Right lobe of liver (tissue), 6 donors: ENCODE measurements at regions not wholly inside any gene's neighbourhood (a gene's known extent, or its start where the extent isn't known, plus 50 kb on each side); places are given as distances from the start of the nearest gene placed in this dataset.
"Not testable (repeated sequence)": the region's sequence is repeated elsewhere in the genome, so short reads cannot be mapped to it uniquely, and the experiment has no call there.

Experiments
- ATAC-seq, 4 donors: fragments of 200-7000 bp; cut with Tn5 transposase; one replicate each; pipeline ENCODE4 v1.9.1; 2020; ENCODE audit warnings: mild to moderate bottlenecking in 4 of 4, moderate library complexity in 4 of 4
- DNase-seq, 3 donors: peaks; one replicate each; pipeline ENCODE4 v3.0.0-alpha.2; 2020
- H3K27ac ChIP-seq, 3 donors: fragments of 200-600 bp; one replicate each; pipeline ENCODE4 v1.8.0; 2022
- H3K27me3 ChIP-seq, 2 donors: fragments of 200-600 bp; one replicate each; pipeline ENCODE4 v1.8.0; 2022
- H3K36me3 ChIP-seq, 4 donors: fragments of 200-600 bp; sonication (generic) in 1 of 4; one replicate each; pipeline versions ENCODE4 v1.5.1 to v1.8.0; 2017 to 2022; ENCODE audit warnings: control low read depth in 1 of 4
- H3K4me1 ChIP-seq, 4 donors: fragments of 200-600 bp; sonication (generic) in 1 of 4; one replicate each; pipeline versions ENCODE4 v1.5.1 to v1.8.0; 2017 to 2022; ENCODE audit warnings: control low read depth in 1 of 4
- H3K4me3 ChIP-seq, 3 donors: fragments of 200-600 bp; one replicate each; pipeline ENCODE4 v1.8.0; 2022
- H3K9me3 ChIP-seq, 4 donors: fragments of 200-600 bp; sonication (generic) in 1 of 4; one replicate each; pipeline versions ENCODE4 v1.5.1 to v1.8.0; 2017 to 2022; ENCODE audit warnings: control low read depth in 1 of 4
- POLR2A ChIP-seq: fragments of 450-650 bp; IDR thresholded peaks from one replicate; pipeline ENCODE4 v1.6.1; 2017; ENCODE audit warnings: antibody characterized with exemption, mild to moderate bottlenecking
- WGBS: methylation state at CpG from one replicate; pipeline ENCODE4 v1.1.6; 2018; ENCODE audit warnings: low coverage, low lambda C conversion rate; ENCODE audit not compliant: insufficient coverage; ENCODE audit errors: missing lambda C conversion rate; 5-methylcytosine and 5-hydroxymethylcytosine counted together
- intact Hi-C, 2 donors: fragments of 100-400 bp; cut with DNase I; formaldehyde crosslinking; loops; one replicate each; pipeline versions ENCODE4 v1.11.2 to v1.14.1; 2022
- TF ChIP-seq, protein P1 (sequence below), 4 donors: fragments of 200-600 bp in 3 of 4; fragments of 450-650 bp in 1 of 4; IDR thresholded peaks; one replicate each; pipeline versions ENCODE4 v1.5.1 to v1.8.0; 2016 to 2022; ENCODE audit warnings: antibody characterized with exemption in 4 of 4, mild to moderate bottlenecking in 2 of 4
- donor health status: DM: no; HTN: yes; CAD: no.
- donor health status: DM: no; HTN: no; CAD: no.
- donor health status: DM: no; HTN: no; CAD: no.
- donor health status: DM: no; HTN: yes; CAD: no.
- donor health status: DM: no; HTN: yes; CAD: no.

DNA sequence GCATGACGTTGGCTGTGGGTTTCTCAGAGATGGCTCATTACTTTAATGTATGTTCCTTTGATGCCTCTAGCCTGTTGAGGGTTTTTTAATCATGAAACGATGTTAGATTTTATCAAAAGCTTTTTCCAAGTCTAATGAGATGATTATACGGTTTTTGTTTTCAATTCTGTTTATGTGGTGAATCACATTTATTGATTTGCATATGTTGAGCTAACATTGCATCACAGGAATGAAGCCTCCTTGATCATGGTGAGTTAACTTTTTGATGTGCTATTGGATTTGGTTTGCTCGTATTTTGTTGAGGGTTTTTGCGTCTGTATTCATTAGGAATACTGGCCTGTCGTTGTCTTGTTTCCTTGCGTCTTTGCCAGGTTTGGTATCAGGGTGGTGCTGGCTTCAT, 52.3 kb upstream of the PTPN12 start:
- Histone ChIP-seq H3K4me1 (peaks cover 0 to 5% (median 0%) of the 10 kb centered on the region in 4 donors), H3K36me3 (no peaks in the 10 kb centered on the region), H3K27me3 (no peaks in the 10 kb centered on the region), H3K27ac (no peak overlapping the region), H3K4me3 (no peak overlapping the region), H3K9me3 (no peaks in the 10 kb centered on the region)
- no peak for DNase-seq
- ATAC-seq = no peak
- intact Hi-C loops = no loop called here
- 55% methylated on average over 5 of the region's 7 CpGs for WGBS
- TF ChIP-seq POLR2A = no peak
- TF ChIP-seq, protein P1, sequence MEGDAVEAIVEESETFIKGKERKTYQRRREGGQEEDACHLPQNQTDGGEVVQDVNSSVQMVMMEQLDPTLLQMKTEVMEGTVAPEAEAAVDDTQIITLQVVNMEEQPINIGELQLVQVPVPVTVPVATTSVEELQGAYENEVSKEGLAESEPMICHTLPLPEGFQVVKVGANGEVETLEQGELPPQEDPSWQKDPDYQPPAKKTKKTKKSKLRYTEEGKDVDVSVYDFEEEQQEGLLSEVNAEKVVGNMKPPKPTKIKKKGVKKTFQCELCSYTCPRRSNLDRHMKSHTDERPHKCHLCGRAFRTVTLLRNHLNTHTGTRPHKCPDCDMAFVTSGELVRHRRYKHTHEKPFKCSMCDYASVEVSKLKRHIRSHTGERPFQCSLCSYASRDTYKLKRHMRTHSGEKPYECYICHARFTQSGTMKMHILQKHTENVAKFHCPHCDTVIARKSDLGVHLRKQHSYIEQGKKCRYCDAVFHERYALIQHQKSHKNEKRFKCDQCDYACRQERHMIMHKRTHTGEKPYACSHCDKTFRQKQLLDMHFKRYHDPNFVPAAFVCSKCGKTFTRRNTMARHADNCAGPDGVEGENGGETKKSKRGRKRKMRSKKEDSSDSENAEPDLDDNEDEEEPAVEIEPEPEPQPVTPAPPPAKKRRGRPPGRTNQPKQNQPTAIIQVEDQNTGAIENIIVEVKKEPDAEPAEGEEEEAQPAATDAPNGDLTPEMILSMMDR (IDR thresholded peaks at IDR 0.05) = no peak

DNA sequence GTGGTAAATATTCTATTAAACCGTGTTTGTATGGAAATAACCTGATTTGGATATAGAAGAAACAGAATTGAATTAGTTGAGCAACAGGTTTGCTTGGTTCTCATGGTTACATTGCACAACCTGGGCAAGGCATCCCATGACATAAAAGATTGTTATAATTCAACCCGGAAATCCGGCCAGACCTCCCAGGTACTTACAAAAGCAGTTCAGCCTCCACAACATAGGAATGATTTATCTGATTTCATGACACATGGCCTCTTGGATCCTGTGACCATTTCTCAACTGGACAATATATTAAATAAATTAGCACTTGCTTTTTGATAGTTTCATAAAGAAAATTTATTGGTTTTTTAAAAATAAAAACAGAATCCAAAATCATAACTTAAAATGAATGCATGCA, 55.1 kb upstream of the PTPN12 start:
- 20% methylated on average over 3 of the region's 3 CpGs for WGBS
- TF ChIP-seq, protein P1 (IDR thresholded peaks at IDR 0.05) = no peak
- TF ChIP-seq POLR2A = no peak
- peak; percentile 34 to 92 (median 81) for ATAC-seq
- DNase-seq = peak in 2 of 3 donors; percentile 25 to 62
- peak overlapping the region in 1 of 3 donors; percentile 1 for H3K27ac ChIP-seq
- H3K27me3 ChIP-seq = no peaks in the 10 kb centered on the region
- H3K9me3 ChIP-seq = no peaks in the 10 kb centered on the region
- H3K4me1 ChIP-seq = peaks cover 0 to 7% (median 0%) of the 10 kb centered on the region in 4 donors
- no peak overlapping the region for H3K4me3 ChIP-seq
- intact Hi-C loops = no loop called here
- H3K36me3 ChIP-seq = no peaks in the 10 kb centered on the region

GRCh38 chr7:77481615-77482014, 55.5 kb upstream of the PTPN12 start:
- DNase-seq (no peak), ATAC-seq (peak in 3 of 4 donors; percentile 20 to 42 (median 35))
- intact Hi-C loops = no loop called here
- H3K4me1 ChIP-seq = peaks cover 0 to 7% (median 0%) of the 10 kb centered on the region in 4 donors
- 72% methylated on average over 2 of the region's 2 CpGs for WGBS
- H3K9me3 ChIP-seq = no peaks in the 10 kb centered on the region
- TF ChIP-seq, protein P1 (IDR thresholded peaks at IDR 0.05) = no peak
- TF ChIP-seq POLR2A = no peak
- no peaks in the 10 kb centered on the region for H3K27me3 ChIP-seq
- H3K27ac ChIP-seq = peak overlapping the region in 1 of 3 donors; percentile 1
- no peak overlapping the region for H3K4me3 ChIP-seq
- no peaks in the 10 kb centered on the region for H3K36me3 ChIP-seq

- intact Hi-C loops, H3K4me1 ChIP-seq, H3K9me3 ChIP-seq, DNase-seq, H3K27ac ChIP-seq, H3K4me3 ChIP-seq, H3K36me3 ChIP-seq, H3K27me3 ChIP-seq: not testable (repeated sequence)
- ATAC-seq = peak in 3 of 4 donors; percentile 18 to 59 (median 52)
- WGBS = 57% methylated on average over 3 of the region's 4 CpGs
Observed at GRCh38 chr7:77480102-77480627, 56.9 kb upstream of the PTPN12 start.

GRCh38 chr7:77479536-77480088, 57.5 kb upstream of the PTPN12 start:
- ATAC-seq = peak in 2 of 4 donors; percentile 23 to 40
- Histone ChIP-seq H3K36me3 (no peaks in the 10 kb centered on the region), H3K4me1 (peaks cover 0 to 7% (median 0%) of the 10 kb centered on the region in 4 donors), H3K27me3 (no peaks in the 10 kb centered on the region), H3K4me3 (no peak overlapping the region), H3K27ac (no peak overlapping the region), H3K9me3 (no peaks in the 10 kb centered on the region)
- TF ChIP-seq, protein P1 (IDR thresholded peaks at IDR 0.05) = no peak
- TF ChIP-seq POLR2A = no peak
- no peak for DNase-seq
- intact Hi-C loops = no loop called here
- 67% methylated on average over 3 of the region's 3 CpGs for WGBS
